NT2/D1 (cell line): ENCODE measurements at regions not wholly inside any gene's neighbourhood (a gene's known extent, or its start where the extent isn't known, plus 50 kb on each side); places are given as distances from the start of the nearest gene placed in this dataset.

ENCODE experiments used
- YY1 ChIP-seq: IDR thresholded peaks from 2 replicates; pipeline ENCODE4 v1.6.1; 2011; ENCODE audit not compliant: insufficient read length, insufficient read depth
- ZNF274 ChIP-seq: IDR thresholded peaks from 2 replicates; pipeline ENCODE4 v1.6.1; 2011; ENCODE audit warnings: mild to moderate bottlenecking, low read depth, low read length

GRCh38 chr3:83226751-83227150 lies 1465.3 kb upstream of the GBE1 start:
- TF ChIP-seq YY1, result no peak
- TF ChIP-seq ZNF274, result no peak
